Thyroid gland (tissue), 4 donors: ENCODE measurements at regions not wholly inside any gene's neighbourhood (a gene's known extent, or its start where the extent isn't known, plus 50 kb on each side); places are given as distances from the start of the nearest gene placed in this dataset.

Experiments used
- DNase-seq, 2 donors: peaks; one replicate each; pipeline ENCODE4 v3.0.0-alpha.2; 2019
- H3K27ac ChIP-seq, 3 donors: fragments of 200-600 bp; sonication (generic); 1 replicate in 2 of 3; 2 replicates in 1 of 3; pipeline ENCODE4 v1.5.1; 2016 to 2019; ENCODE audit warnings: mild to moderate bottlenecking in 1 of 3, moderate library complexity in 1 of 3
- H3K27me3 ChIP-seq: fragments of 200-600 bp; sonication (generic); one replicate; pipeline ENCODE4 v1.5.1; 2019
- H3K36me3 ChIP-seq, 2 donors: fragments of 200-600 bp; sonication (generic); one replicate each; pipeline ENCODE4 v1.5.1; 2016 to 2019
- H3K4me1 ChIP-seq, 2 donors: fragments of 200-600 bp; sonication (generic); one replicate each; pipeline ENCODE4 v1.5.1; 2017 to 2019
- H3K4me3 ChIP-seq, 3 donors: fragments of 200-600 bp; sonication (generic); replicated peaks in 1 of 3; 1 replicate in 2 of 3; 2 replicates in 1 of 3; pipeline ENCODE4 v1.5.1; 2016; ENCODE audit warnings: mild to moderate bottlenecking in 1 of 3
- H3K9me3 ChIP-seq: fragments of 200-600 bp; sonication (generic); one replicate; pipeline ENCODE4 v1.5.1; 2017
- POLR2A ChIP-seq, 2 donors: fragments of 450-650 bp; IDR thresholded peaks; one replicate each; pipeline ENCODE4 v1.6.1; 2017; ENCODE audit warnings: antibody characterized with exemption in 2 of 2, mild to moderate bottlenecking in 2 of 2, moderate library complexity in 1 of 2
- WGBS, 2 donors: methylation state at CpG; one replicate each; pipeline ENCODE4 v1.1.5; 2017; 5-methylcytosine and 5-hydroxymethylcytosine counted together
- intact Hi-C: fragments of 100-400 bp; cut with DNase I; formaldehyde crosslinking; loops from one replicate; pipeline ENCODE4 v1.15.1; 2023
- TF ChIP-seq, protein P1 (sequence below), 6 experiments: fragments of 200-600 bp in 3 of 6; fragments of 450-650 bp in 3 of 6; sonication (generic) in 3 of 6; IDR thresholded peaks; one replicate each; pipeline ENCODE4 v1.5.1; 2016 to 2019; ENCODE audit warnings: antibody characterized with exemption in 6 of 6, mild to moderate bottlenecking in 2 of 6, inconsistent platforms in 1 of 6, moderate library complexity in 1 of 6

DNA sequence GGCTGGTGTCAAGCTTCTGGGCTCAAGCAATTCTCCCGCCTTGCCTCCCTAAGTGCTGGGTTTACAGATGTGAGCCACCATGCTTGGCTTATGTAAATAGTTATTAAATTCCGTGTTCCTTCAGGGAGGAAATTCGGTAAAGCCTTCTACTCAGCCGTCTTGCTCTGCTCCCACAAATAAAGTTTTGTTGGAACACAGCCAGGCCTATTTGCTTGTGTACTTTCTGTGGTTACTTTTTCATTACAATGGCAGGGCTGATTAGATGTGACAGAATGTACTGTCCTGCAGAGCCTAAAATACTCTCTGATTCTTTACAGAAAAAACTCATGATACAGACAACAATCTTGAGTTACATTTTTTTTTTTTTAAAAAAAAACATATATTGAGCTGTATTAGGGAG, 68.8 kb upstream of the TACR1 start:
- H3K9me3 ChIP-seq, result no peaks in the 10 kb centered on the region
- no peak overlapping the region for H3K27ac ChIP-seq
- H3K4me3 ChIP-seq, result no peak overlapping the region
- intact Hi-C loops, result no loop called here
- H3K27me3 ChIP-seq, result no peaks in the 10 kb centered on the region
- no peaks in the 10 kb centered on the region for H3K4me1 ChIP-seq
- no peaks in the 10 kb centered on the region for H3K36me3 ChIP-seq
- WGBS, 2 donors, result 74 to 85% methylated on average over 4 of the region's 4 CpGs
- TF ChIP-seq, protein P1, sequence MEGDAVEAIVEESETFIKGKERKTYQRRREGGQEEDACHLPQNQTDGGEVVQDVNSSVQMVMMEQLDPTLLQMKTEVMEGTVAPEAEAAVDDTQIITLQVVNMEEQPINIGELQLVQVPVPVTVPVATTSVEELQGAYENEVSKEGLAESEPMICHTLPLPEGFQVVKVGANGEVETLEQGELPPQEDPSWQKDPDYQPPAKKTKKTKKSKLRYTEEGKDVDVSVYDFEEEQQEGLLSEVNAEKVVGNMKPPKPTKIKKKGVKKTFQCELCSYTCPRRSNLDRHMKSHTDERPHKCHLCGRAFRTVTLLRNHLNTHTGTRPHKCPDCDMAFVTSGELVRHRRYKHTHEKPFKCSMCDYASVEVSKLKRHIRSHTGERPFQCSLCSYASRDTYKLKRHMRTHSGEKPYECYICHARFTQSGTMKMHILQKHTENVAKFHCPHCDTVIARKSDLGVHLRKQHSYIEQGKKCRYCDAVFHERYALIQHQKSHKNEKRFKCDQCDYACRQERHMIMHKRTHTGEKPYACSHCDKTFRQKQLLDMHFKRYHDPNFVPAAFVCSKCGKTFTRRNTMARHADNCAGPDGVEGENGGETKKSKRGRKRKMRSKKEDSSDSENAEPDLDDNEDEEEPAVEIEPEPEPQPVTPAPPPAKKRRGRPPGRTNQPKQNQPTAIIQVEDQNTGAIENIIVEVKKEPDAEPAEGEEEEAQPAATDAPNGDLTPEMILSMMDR (IDR thresholded peaks at IDR 0.05), result no peak
- no peak for TF ChIP-seq POLR2A (IDR thresholded peaks at IDR 0.05)
- DNase-seq, result no peak

DNA sequence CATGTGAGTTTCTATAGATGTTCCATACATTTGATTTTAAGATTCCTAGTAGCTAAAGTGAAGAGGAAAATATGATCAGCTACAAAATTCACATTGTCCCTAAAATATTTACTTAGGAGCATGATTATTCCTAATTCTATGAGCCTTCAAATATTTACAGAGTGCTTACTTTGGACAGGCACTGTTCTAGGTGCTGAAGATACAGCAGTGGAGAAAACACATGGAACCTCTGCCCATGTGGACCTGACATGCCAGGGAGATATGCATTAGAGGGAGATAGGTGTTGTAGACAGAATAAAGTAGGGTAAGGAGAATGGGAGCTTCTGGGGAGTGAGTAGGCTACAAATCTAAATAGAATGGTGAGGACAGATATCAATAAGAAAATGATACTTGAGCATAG, 62.6 kb upstream of the TACR1 start:
- Histone ChIP-seq H3K4me3 (no peak overlapping the region), H3K36me3 (no peaks in the 10 kb centered on the region), H3K27me3 (no peaks in the 10 kb centered on the region), H3K27ac (no peak overlapping the region), H3K4me1 (no peaks in the 10 kb centered on the region), H3K9me3 (no peaks in the 10 kb centered on the region)
- no peak for DNase-seq
- TF ChIP-seq, protein P1 (IDR thresholded peaks at IDR 0.05), result no peak
- no peak for TF ChIP-seq POLR2A (IDR thresholded peaks at IDR 0.05)
- intact Hi-C loops, result no loop called here

DNA sequence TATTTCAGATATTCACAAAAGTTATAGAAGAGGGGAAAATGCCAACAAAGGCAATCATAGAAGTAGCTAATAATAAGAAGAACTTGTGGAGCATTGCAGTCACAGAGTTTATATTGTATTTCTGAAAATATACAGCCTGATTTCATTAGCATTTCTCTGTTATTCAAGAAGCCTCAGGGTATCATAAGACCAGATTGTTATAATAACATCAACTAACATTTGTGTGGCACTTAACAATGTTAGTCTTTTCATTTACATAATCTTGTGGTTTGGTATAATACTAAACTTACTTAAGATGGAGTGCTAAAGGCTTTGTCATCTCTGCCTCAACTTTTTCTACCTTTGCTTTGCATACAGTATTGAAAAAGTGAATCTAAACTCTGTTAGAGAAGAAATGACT, 61.6 kb upstream of the TACR1 start:
- TF ChIP-seq, protein P1 (IDR thresholded peaks at IDR 0.05), result no peak
- no peak for TF ChIP-seq POLR2A (IDR thresholded peaks at IDR 0.05)
- intact Hi-C loops, result no loop called here
- H3K4me1 ChIP-seq, result no peaks in the 10 kb centered on the region
- DNase-seq, result no peak
- no peak overlapping the region for H3K4me3 ChIP-seq
- no peaks in the 10 kb centered on the region for H3K36me3 ChIP-seq
- H3K27me3 ChIP-seq, result no peaks in the 10 kb centered on the region
- no peaks in the 10 kb centered on the region for H3K9me3 ChIP-seq
- H3K27ac ChIP-seq, result no peak overlapping the region

DNA sequence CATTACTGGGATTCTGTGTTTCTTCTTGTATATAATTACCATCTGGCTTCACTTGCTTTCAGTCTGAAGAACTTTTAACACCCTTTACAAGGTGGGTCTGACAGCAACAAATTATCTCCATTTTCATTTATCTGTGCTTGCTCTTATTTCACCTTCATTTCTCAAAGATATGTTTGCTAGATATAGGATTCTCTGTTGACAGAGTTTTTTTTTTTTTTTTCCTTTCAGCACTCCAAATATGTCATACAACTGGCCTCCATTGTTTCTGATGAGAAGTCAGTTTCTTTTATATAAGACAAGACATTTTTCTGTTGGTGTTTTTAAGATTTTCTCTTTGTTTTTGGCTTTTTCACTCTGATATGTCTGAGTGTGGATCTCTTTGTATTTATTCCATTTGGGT, 59.3 kb upstream of the TACR1 start:
- Histone ChIP-seq H3K9me3 (no peaks in the 10 kb centered on the region), H3K27me3 (no peaks in the 10 kb centered on the region), H3K36me3 (no peaks in the 10 kb centered on the region), H3K27ac (no peak overlapping the region), H3K4me1 (no peaks in the 10 kb centered on the region), H3K4me3 (no peak overlapping the region)
- TF ChIP-seq POLR2A (IDR thresholded peaks at IDR 0.05), result no peak
- TF ChIP-seq, protein P1 (IDR thresholded peaks at IDR 0.05), result no peak
- no peak for DNase-seq
- intact Hi-C loops, result no loop called here

DNA sequence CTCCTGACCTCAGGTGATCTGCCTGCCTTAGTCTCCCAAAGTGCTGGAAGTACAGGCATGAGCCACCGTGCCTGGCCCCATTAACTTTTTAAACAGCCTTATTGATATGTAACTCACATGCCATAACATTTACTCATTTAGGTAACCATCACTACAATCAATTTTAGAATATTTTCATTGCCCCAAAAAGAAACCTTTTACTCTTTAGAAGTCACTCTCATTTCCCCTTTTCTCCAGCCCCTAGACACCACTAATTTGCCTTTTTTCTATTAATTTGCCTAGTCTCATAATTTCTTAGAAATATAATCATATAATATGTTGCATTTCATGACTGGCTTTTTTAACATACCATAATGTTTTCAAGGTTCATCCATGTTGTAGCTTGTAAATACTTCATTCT, 57.2 kb upstream of the TACR1 start:
- Histone ChIP-seq H3K4me3 (no peak overlapping the region), H3K27ac (no peak overlapping the region), H3K27me3 (no peaks in the 10 kb centered on the region), H3K4me1 (no peaks in the 10 kb centered on the region), H3K9me3 (no peaks in the 10 kb centered on the region), H3K36me3 (no peaks in the 10 kb centered on the region)
- 72 to 85% methylated on average over 1 of the region's 1 CpG for whole genome bisulfite sequencing, 2 donors
- no peak for TF ChIP-seq POLR2A (IDR thresholded peaks at IDR 0.05)
- TF ChIP-seq, protein P1 (IDR thresholded peaks at IDR 0.05), result no peak
- no peak for DNase-seq
- intact Hi-C loops, result no loop called here
